BLaER1 treated with 17β-estradiol and CSF1 and Interleukin-3, amounts not matched to agents 10 nM and 100 nM (cell line): ENCODE measurements at regions not wholly inside any gene's neighbourhood (a gene's known extent, or its start where the extent isn't known, plus 50 kb on each side); places are given as distances from the start of the nearest gene placed in this dataset.

Source experiments
- H3K27ac ChIP-seq, 11 experiments: shearing (Covaris generic); formaldehyde crosslinking; 2 replicates each; pipeline ENCODE4 v1.8.1; 2022
- H3K27me3 ChIP-seq, 11 experiments: shearing (Covaris generic); formaldehyde crosslinking; 2 replicates each; pipeline ENCODE4 v1.8.1; 2022
- H3K36me3 ChIP-seq, 11 experiments: shearing (Covaris generic); formaldehyde crosslinking; 2 replicates each; pipeline ENCODE4 v1.8.1; 2022
- H3K4me1 ChIP-seq, 10 experiments: shearing (Covaris generic); formaldehyde crosslinking; 2 replicates each; pipeline ENCODE4 v1.8.1; 2022
- H3K4me2 ChIP-seq, 11 experiments: shearing (Covaris generic); formaldehyde crosslinking; 2 replicates each; pipeline ENCODE4 v1.8.1; 2022
- H3K4me3 ChIP-seq, 10 experiments: shearing (Covaris generic); formaldehyde crosslinking; 2 replicates each; pipeline ENCODE4 v1.8.1; 2022
- H3K9ac ChIP-seq, 11 experiments: shearing (Covaris generic); formaldehyde crosslinking; 2 replicates each; pipeline ENCODE4 v1.8.1; 2022
- H3K9me3 ChIP-seq, 11 experiments: shearing (Covaris generic); formaldehyde crosslinking; replicated peaks in 1 of 11; 2 replicates each; pipeline ENCODE4 v1.8.1; 2022
- H4K20me1 ChIP-seq, 11 experiments: shearing (Covaris generic); formaldehyde crosslinking; 2 replicates each; pipeline ENCODE4 v1.8.1; 2022
- Cebpa-rat ChIP-seq, 11 experiments: shearing (Covaris generic); IDR thresholded peaks; 2 replicates each; pipeline ENCODE4 v1.8.1; 2022

GRCh38 chr7:10592604-10593003 lies 381.1 kb upstream of the PHF14 start:
- H3K4me1 ChIP-seq, result no peaks in the 10 kb centered on the region
- TF ChIP-seq Cebpa-rat (IDR thresholded peaks at IDR 0.05), result no peak
- no peak overlapping the region for H3K4me2 ChIP-seq
- H3K27me3 ChIP-seq, result no peaks in the 10 kb centered on the region
- H4K20me1 ChIP-seq, result no peaks in the 10 kb centered on the region
- no peaks in the 10 kb centered on the region for H3K9me3 ChIP-seq
- no peak overlapping the region for H3K27ac ChIP-seq
- H3K36me3 ChIP-seq, result no peaks in the 10 kb centered on the region
- H3K9ac ChIP-seq, result no peak overlapping the region
- no peak overlapping the region for H3K4me3 ChIP-seq

GRCh38 chr7:10593080-10593479 lies 380.6 kb upstream of the PHF14 start:
- TF ChIP-seq Cebpa-rat (IDR thresholded peaks at IDR 0.05), result peak in 7 of 11 experiments; percentile 28 to 90 (median 66); a peak in 7 of 22 replicates
- H3K9ac ChIP-seq, result no peak overlapping the region
- H3K4me2 ChIP-seq, result no peak overlapping the region
- H3K9me3 ChIP-seq, result no peaks in the 10 kb centered on the region
- H3K36me3 ChIP-seq, result no peaks in the 10 kb centered on the region
- no peaks in the 10 kb centered on the region for H4K20me1 ChIP-seq
- no peaks in the 10 kb centered on the region for H3K4me1 ChIP-seq
- no peaks in the 10 kb centered on the region for H3K27me3 ChIP-seq
- H3K4me3 ChIP-seq, result no peak overlapping the region
- no peak overlapping the region for H3K27ac ChIP-seq

GRCh38 chr7:10596827-10597226 lies 376.8 kb upstream of the PHF14 start:
- no peak overlapping the region for H3K27ac ChIP-seq
- no peaks in the 10 kb centered on the region for H3K27me3 ChIP-seq
- TF ChIP-seq Cebpa-rat (IDR thresholded peaks at IDR 0.05), result no peak
- no peak overlapping the region for H3K9ac ChIP-seq
- H3K4me1 ChIP-seq, result no peaks in the 10 kb centered on the region
- H3K36me3 ChIP-seq, result no peaks in the 10 kb centered on the region
- H4K20me1 ChIP-seq, result no peaks in the 10 kb centered on the region
- no peaks in the 10 kb centered on the region for H3K9me3 ChIP-seq
- H3K4me3 ChIP-seq, result no peak overlapping the region
- no peak overlapping the region for H3K4me2 ChIP-seq

- H3K4me2 ChIP-seq, result no peak overlapping the region
- H3K36me3 ChIP-seq, result no peaks in the 10 kb centered on the region
- no peaks in the 10 kb centered on the region for H4K20me1 ChIP-seq
- H3K4me3 ChIP-seq, result no peak overlapping the region
- H3K9me3 ChIP-seq, result no peaks in the 10 kb centered on the region
- TF ChIP-seq Cebpa-rat (IDR thresholded peaks at IDR 0.05), result no peak
- H3K27ac ChIP-seq, result no peak overlapping the region
- no peak overlapping the region for H3K9ac ChIP-seq
- H3K27me3 ChIP-seq, result no peaks in the 10 kb centered on the region
- H3K4me1 ChIP-seq, result no peaks in the 10 kb centered on the region
Observed at GRCh38 chr7:10604128-10604527, 369.5 kb upstream of the PHF14 start.

GRCh38 chr7:10612950-10613349 lies 360.7 kb upstream of the PHF14 start:
- Histone ChIP-seq H3K27me3 (no peaks in the 10 kb centered on the region), H3K9me3 (no peaks in the 10 kb centered on the region), H3K4me3 (no peak overlapping the region), H4K20me1 (no peaks in the 10 kb centered on the region), H3K9ac (no peak overlapping the region), H3K27ac (no peak overlapping the region), H3K36me3 (no peaks in the 10 kb centered on the region), H3K4me1 (no peaks in the 10 kb centered on the region), H3K4me2 (no peak overlapping the region)
- TF ChIP-seq Cebpa-rat (IDR thresholded peaks at IDR 0.05), result no peak

GRCh38 chr7:10618953-10619352 lies 354.7 kb upstream of the PHF14 start:
- Histone ChIP-seq H3K4me3 (no peak overlapping the region), H3K9ac (no peak overlapping the region), H3K27ac (no peak overlapping the region), H3K27me3 (no peaks in the 10 kb centered on the region), H3K4me1 (no peaks in the 10 kb centered on the region), H4K20me1 (no peaks in the 10 kb centered on the region), H3K4me2 (no peak overlapping the region), H3K9me3 (no peaks in the 10 kb centered on the region), H3K36me3 (no peaks in the 10 kb centered on the region)
- no peak for TF ChIP-seq Cebpa-rat (IDR thresholded peaks at IDR 0.05)

GRCh38 chr7:10632712-10633111 lies 341.0 kb upstream of the PHF14 start:
- Histone ChIP-seq H3K4me3 (no peak overlapping the region), H3K27ac (no peak overlapping the region), H3K4me2 (no peak overlapping the region), H3K9ac (no peak overlapping the region), H3K36me3 (no peaks in the 10 kb centered on the region), H3K27me3 (no peaks in the 10 kb centered on the region), H3K9me3 (peaks cover 0 to 13% (median 5%) of the 10 kb centered on the region in 11 experiments; a peak in 6 of 22 replicates), H3K4me1 (no peaks in the 10 kb centered on the region), H4K20me1 (no peaks in the 10 kb centered on the region)
- no peak for TF ChIP-seq Cebpa-rat (IDR thresholded peaks at IDR 0.05)

GRCh38 chr7:10634239-10634638 lies 339.4 kb upstream of the PHF14 start:
- H3K4me3 ChIP-seq, result no peak overlapping the region
- no peak for TF ChIP-seq Cebpa-rat (IDR thresholded peaks at IDR 0.05)
- no peaks in the 10 kb centered on the region for H3K27me3 ChIP-seq
- no peaks in the 10 kb centered on the region for H3K4me1 ChIP-seq
- peaks cover 0 to 13% (median 5%) of the 10 kb centered on the region in 11 experiments; a peak in 6 of 22 replicates for H3K9me3 ChIP-seq
- no peaks in the 10 kb centered on the region for H4K20me1 ChIP-seq
- no peak overlapping the region for H3K27ac ChIP-seq
- no peaks in the 10 kb centered on the region for H3K36me3 ChIP-seq
- H3K9ac ChIP-seq, result no peak overlapping the region
- H3K4me2 ChIP-seq, result no peak overlapping the region

GRCh38 chr7:10637991-10638390 lies 335.7 kb upstream of the PHF14 start:
- no peak for TF ChIP-seq Cebpa-rat (IDR thresholded peaks at IDR 0.05)
- no peaks in the 10 kb centered on the region for H3K27me3 ChIP-seq
- H3K9ac ChIP-seq, result no peak overlapping the region

GRCh38 chr7:10643545-10643944 lies 330.1 kb upstream of the PHF14 start:
- Histone ChIP-seq H3K27me3 (no peaks in the 10 kb centered on the region), H3K4me1 (peaks cover 10 to 29% (median 20%) of the 10 kb centered on the region in 10 experiments), H3K4me3 (no peak overlapping the region), H3K4me2 (peak overlapping the region; percentile 10 to 81 (median 65); a peak in 20 of 22 replicates), H3K9ac (no peak overlapping the region), H4K20me1 (no peaks in the 10 kb centered on the region), H3K27ac (peak overlapping the region in 2 of 11 experiments; percentile 11 to 25; a peak in 4 of 22 replicates), H3K36me3 (no peaks in the 10 kb centered on the region), H3K9me3 (0 out of 22 replicates have a peak, but pooled peaks cover 0 to 4% (median 0%) of the 10 kb centered on the region in 11 experiments)
- TF ChIP-seq Cebpa-rat (IDR thresholded peaks at IDR 0.05), result no peak

More at GRCh38 chr7:10637991-10638390, 335.7 kb upstream of the PHF14 start:
- Histone ChIP-seq H3K27ac (no peak overlapping the region), H3K4me1 (peaks cover 0 to 4% (median under 1%) of the 10 kb centered on the region in 10 experiments; a peak in 5 of 20 replicates), H4K20me1 (no peaks in the 10 kb centered on the region), H3K9me3 (no peaks in the 10 kb centered on the region), H3K4me3 (no peak overlapping the region), H3K4me2 (no peak overlapping the region), H3K36me3 (no peaks in the 10 kb centered on the region)
